ENCODE measurements at regions not wholly inside any gene's neighbourhood (a gene's known extent, or its start where the extent isn't known, plus 50 kb on each side); places are given as distances from the start of the nearest gene placed in this dataset.
A peak's percentile ranks its signal among the peaks of the same experiment; 100 is the strongest.

DNA sequence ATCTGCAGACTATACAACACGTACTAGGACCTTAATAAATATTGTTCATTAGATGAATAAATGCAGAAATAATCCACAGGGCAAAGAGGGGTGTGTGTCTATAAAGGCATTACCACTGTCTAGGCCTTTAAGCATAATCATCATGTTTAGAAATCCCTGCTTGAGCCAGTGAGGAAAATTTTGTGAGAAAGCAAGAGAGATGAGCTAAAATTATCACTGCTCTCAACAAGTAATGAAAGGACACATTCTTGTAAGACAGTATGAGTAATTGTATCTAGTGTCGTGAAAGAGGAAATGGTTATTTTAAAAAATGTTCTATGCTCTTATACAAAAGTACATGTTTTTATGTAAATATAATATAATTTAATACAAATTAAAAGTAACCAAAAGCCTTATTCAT, 1699.4 kb downstream of the PCDH9 start:
- TF ChIP-seq ELF4 (IDR thresholded peaks at IDR 0.05), result no peak
- no peak for TF ChIP-seq ARNT (IDR thresholded peaks at IDR 0.05)
- no peak for TF ChIP-seq SP1 (IDR thresholded peaks at IDR 0.05)
- TF ChIP-seq BHLHE40 (IDR thresholded peaks at IDR 0.05; ENCODE audit: borderline replicate concordance), result no peak
- TF ChIP-seq L3MBTL2 (conservative IDR thresholded peaks at IDR 0.05), result no peak
- TF ChIP-seq FOXA1 (IDR thresholded peaks at IDR 0.05), result no peak
- TF ChIP-seq CTBP1 (IDR thresholded peaks at IDR 0.05; ENCODE audit: borderline replicate concordance), result no peak
- no peak for TF ChIP-seq FOXM1 (IDR thresholded peaks at IDR 0.05; ENCODE audit: borderline replicate concordance)
- no peak for TF ChIP-seq FOXK2 (IDR thresholded peaks at IDR 0.05)
- no peak for TF ChIP-seq LEF1 (IDR thresholded peaks at IDR 0.05; ENCODE audit: borderline replicate concordance)
- TF ChIP-seq, protein P1, sequence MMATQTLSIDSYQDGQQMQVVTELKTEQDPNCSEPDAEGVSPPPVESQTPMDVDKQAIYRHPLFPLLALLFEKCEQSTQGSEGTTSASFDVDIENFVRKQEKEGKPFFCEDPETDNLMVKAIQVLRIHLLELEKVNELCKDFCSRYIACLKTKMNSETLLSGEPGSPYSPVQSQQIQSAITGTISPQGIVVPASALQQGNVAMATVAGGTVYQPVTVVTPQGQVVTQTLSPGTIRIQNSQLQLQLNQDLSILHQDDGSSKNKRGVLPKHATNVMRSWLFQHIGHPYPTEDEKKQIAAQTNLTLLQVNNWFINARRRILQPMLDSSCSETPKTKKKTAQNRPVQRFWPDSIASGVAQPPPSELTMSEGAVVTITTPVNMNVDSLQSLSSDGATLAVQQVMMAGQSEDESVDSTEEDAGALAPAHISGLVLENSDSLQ (IDR thresholded peaks at IDR 0.05), result no peak
- no peak for TF ChIP-seq SUZ12 (IDR thresholded peaks at IDR 0.05)
- no peak for TF ChIP-seq TARDBP (IDR thresholded peaks at IDR 0.05)
- no peak for TF ChIP-seq NFRKB (IDR thresholded peaks at IDR 0.05)
- no peak for TF ChIP-seq HDGF (IDR thresholded peaks at IDR 0.05; ENCODE audit: borderline replicate concordance)
- no peak for TF ChIP-seq ZNF384 (IDR thresholded peaks at IDR 0.05)
- DNase-seq (ENCODE audit: extremely low spot score), result no peak
- CTCF ChIA-PET, result interaction anchor here (0.7 kb wide), 1 partner anchor 19 kb away, joined by 3 read pairs; no protein-coding TSS in a partner anchor
- POLR2A ChIA-PET, result no interaction called here

DNA sequence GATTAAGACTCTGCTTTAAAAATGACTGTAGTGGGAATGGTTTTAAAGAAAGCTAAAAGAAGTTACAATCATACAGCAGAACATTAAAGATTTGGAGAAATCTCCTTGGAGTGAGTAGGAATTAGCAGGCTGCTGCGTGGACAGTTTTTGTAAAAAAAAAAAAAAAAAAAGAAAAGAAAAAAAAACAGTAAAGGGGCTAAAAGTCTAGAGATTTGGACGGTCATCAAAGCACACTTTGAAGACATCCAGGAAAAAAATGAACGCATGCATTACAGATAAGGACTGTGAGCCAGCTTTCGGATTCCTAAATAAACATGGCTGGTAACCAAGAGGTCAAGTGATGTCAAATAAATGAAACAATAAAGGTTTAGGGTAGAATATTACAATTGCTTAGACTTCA, 1700.6 kb downstream of the PCDH9 start:
- ChIA-PET CTCF (interaction anchor here (0.7 kb wide), 1 partner anchor 55 kb away, joined by 7 read pairs; no protein-coding TSS in a partner anchor), POLR2A (no interaction called here)
- no peak for DNase-seq (ENCODE audit: extremely low spot score)
- no peak for TF ChIP-seq SUZ12 (IDR thresholded peaks at IDR 0.05)
- no peak for TF ChIP-seq L3MBTL2 (conservative IDR thresholded peaks at IDR 0.05)
- 0 out of 2 replicates have a peak, but pooled peaks have one; percentile 16 for TF ChIP-seq ZNF384 (IDR thresholded peaks at IDR 0.05)
- no peak for TF ChIP-seq TARDBP (IDR thresholded peaks at IDR 0.05)

DNA sequence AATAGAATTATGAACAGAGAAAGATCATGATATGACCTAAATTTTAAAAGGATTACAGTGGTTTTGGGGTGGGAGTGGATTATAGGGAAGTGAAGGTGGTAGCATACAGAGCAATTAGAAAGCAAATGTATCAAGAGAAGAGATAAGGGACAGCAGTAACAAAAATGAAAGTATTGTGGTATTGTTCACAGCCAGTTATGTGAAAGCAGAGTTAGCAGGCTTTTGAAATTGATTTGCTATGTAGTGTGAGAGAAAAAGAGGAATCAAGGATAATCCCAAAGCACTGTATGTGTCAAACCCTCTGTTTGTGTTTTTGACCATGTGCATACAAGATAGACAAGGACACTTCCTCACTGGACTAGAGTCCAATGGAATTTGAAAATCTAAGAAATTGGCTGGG, 1721.4 kb downstream of the PCDH9 start:
- no peak for DNase-seq (ENCODE audit: extremely low spot score)
- TF ChIP-seq FOXM1 (IDR thresholded peaks at IDR 0.05; ENCODE audit: borderline replicate concordance) (no peak), HDGF (IDR thresholded peaks at IDR 0.05; ENCODE audit: borderline replicate concordance) (no peak), ARNT (IDR thresholded peaks at IDR 0.05) (no peak), ELF4 (IDR thresholded peaks at IDR 0.05) (no peak), SUZ12 (IDR thresholded peaks at IDR 0.05) (no peak), CTBP1 (IDR thresholded peaks at IDR 0.05; ENCODE audit: borderline replicate concordance) (no peak)
- ChIA-PET CTCF (no interaction called here), POLR2A (no interaction called here)

DNA sequence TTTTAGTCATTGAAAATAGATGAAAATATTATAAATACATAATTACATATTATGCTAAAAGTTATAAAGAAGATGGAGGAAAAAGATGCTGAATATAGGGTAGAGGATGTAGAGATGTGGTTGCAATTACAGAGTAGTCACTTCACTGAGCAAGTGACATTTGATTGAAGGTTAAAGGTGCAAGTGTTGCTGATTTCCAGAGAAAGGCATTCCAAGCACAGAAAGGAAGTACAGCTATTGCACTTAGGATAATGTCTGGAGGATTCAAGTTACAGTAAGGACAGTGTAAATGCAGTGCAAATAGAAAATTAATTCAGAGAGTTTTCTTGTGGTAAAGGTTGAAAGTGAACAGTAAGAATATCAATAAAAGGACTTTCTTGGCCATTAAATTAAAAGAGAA, 1721.8 kb downstream of the PCDH9 start:
- CTCF ChIA-PET, result no interaction called here
- POLR2A ChIA-PET, result no interaction called here
- no peak for DNase-seq (ENCODE audit: extremely low spot score)

DNA sequence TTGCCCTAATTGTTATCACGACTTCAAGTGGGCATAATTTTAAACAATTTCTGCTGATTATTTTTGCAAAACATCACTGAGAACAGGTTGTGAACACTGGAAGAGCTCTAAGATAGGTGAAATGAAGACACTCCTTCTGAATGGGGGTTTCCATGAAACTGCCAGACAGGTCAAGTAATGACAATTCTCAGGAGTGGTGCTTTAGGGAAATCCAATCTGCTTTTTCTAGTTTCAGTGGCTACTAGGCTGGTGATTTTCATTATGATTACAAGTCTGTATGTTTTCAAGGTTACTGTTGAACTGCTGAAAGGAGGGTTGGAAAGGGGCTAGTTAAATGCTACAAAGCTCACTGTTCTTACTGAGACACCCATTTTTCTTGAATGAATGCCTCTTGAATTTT, 1724.2 kb downstream of the PCDH9 start:
- ChIA-PET CTCF (interaction anchor here (0.7 kb wide), 1 partner anchor 9 kb away, joined by 3 read pairs; no protein-coding TSS in a partner anchor), POLR2A (no interaction called here)
- no peak for DNase-seq (ENCODE audit: extremely low spot score)
- no peak for TF ChIP-seq ARNT (IDR thresholded peaks at IDR 0.05)
- TF ChIP-seq TARDBP (IDR thresholded peaks at IDR 0.05), result no peak
- TF ChIP-seq BHLHE40 (IDR thresholded peaks at IDR 0.05; ENCODE audit: borderline replicate concordance), result no peak
- TF ChIP-seq ELF4 (IDR thresholded peaks at IDR 0.05), result no peak
- TF ChIP-seq NFRKB (IDR thresholded peaks at IDR 0.05), result no peak
- no peak for TF ChIP-seq CTBP1 (IDR thresholded peaks at IDR 0.05; ENCODE audit: borderline replicate concordance)
- TF ChIP-seq, protein P1 (IDR thresholded peaks at IDR 0.05), result no peak
- no peak for TF ChIP-seq ZNF384 (IDR thresholded peaks at IDR 0.05)
- no peak for TF ChIP-seq L3MBTL2 (conservative IDR thresholded peaks at IDR 0.05)
- no peak for TF ChIP-seq FOXA1 (IDR thresholded peaks at IDR 0.05)
- TF ChIP-seq SUZ12 (IDR thresholded peaks at IDR 0.05), result no peak
- no peak for TF ChIP-seq LEF1 (IDR thresholded peaks at IDR 0.05; ENCODE audit: borderline replicate concordance)
- no peak for TF ChIP-seq SP1 (IDR thresholded peaks at IDR 0.05)
- TF ChIP-seq FOXM1 (IDR thresholded peaks at IDR 0.05; ENCODE audit: borderline replicate concordance), result no peak
- no peak for TF ChIP-seq FOXK2 (IDR thresholded peaks at IDR 0.05)
- TF ChIP-seq HDGF (IDR thresholded peaks at IDR 0.05; ENCODE audit: borderline replicate concordance), result no peak

More for the DNA sequence above, 1721.8 kb downstream of the PCDH9 start:
- TF ChIP-seq SUZ12 (IDR thresholded peaks at IDR 0.05) (no peak), ELF4 (IDR thresholded peaks at IDR 0.05) (no peak), FOXM1 (IDR thresholded peaks at IDR 0.05; ENCODE audit: borderline replicate concordance) (no peak), L3MBTL2 (conservative IDR thresholded peaks at IDR 0.05) (no peak)

DNA sequence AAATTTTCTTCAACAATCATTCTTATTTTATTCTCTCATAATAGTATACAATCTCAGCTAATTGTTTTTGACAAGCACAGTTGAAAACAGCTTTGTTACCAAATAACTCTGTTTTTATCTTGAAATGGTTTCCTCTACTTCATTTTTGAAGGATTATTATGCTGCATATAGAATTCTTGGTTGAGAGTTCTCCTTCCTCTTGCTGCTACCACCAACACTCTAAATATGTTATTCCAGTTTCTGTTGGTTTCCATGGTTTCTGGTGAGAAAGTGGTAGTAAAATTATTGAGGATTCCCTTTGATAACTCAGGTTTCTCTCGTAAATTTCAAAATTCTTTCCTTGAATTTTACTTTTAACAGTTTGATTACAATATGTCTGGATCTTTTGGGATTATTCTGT, 1725.9 kb downstream of the PCDH9 start:
- CTCF ChIA-PET, result no interaction called here
- TF ChIP-seq ZNF384 (IDR thresholded peaks at IDR 0.05), result no peak
- TF ChIP-seq FOXK2 (IDR thresholded peaks at IDR 0.05), result no peak
- TF ChIP-seq FOXM1 (IDR thresholded peaks at IDR 0.05; ENCODE audit: borderline replicate concordance), result no peak
- no peak for TF ChIP-seq CTBP1 (IDR thresholded peaks at IDR 0.05; ENCODE audit: borderline replicate concordance)
- no peak for TF ChIP-seq SUZ12 (IDR thresholded peaks at IDR 0.05)
- no peak for TF ChIP-seq FOXA1 (IDR thresholded peaks at IDR 0.05)
- no peak for TF ChIP-seq ARNT (IDR thresholded peaks at IDR 0.05)
- no peak for TF ChIP-seq HDGF (IDR thresholded peaks at IDR 0.05; ENCODE audit: borderline replicate concordance)
- TF ChIP-seq BHLHE40 (IDR thresholded peaks at IDR 0.05; ENCODE audit: borderline replicate concordance), result no peak
- no peak for TF ChIP-seq TARDBP (IDR thresholded peaks at IDR 0.05)
- no peak for TF ChIP-seq SP1 (IDR thresholded peaks at IDR 0.05)
- TF ChIP-seq, protein P1 (IDR thresholded peaks at IDR 0.05), result no peak
- TF ChIP-seq L3MBTL2 (conservative IDR thresholded peaks at IDR 0.05), result no peak
- TF ChIP-seq ELF4 (IDR thresholded peaks at IDR 0.05), result no peak
- TF ChIP-seq NFRKB (IDR thresholded peaks at IDR 0.05), result no peak
- TF ChIP-seq LEF1 (IDR thresholded peaks at IDR 0.05; ENCODE audit: borderline replicate concordance), result no peak
- DNase-seq (ENCODE audit: extremely low spot score), result no peak

More for the DNA sequence above, 1725.9 kb downstream of the PCDH9 start:
- POLR2A ChIA-PET, result no interaction called here

Measured in HEK293T (cell line).